Neural cell (in vitro differentiated cells): ENCODE measurements at regions not wholly inside any gene's neighbourhood (a gene's known extent, or its start where the extent isn't known, plus 50 kb on each side); places are given as distances from the start of the nearest gene placed in this dataset.

Experiments used
- EP300 ChIP-seq: fragments of 450-650 bp; conservative IDR thresholded peaks from 2 replicates; pipeline ENCODE4 v1.6.1; 2014; ENCODE audit warnings: antibody characterized with exemption, mild to moderate bottlenecking, moderate library complexity; ENCODE audit not compliant: poor library complexity, severe bottlenecking
- EZH2 ChIP-seq: fragments of 200-600, 300-800 bp; shearing (Covaris generic), sonication (generic); IDR thresholded peaks from 2 replicates; pipeline ENCODE4 v1.6.1; 2014; ENCODE audit warnings: antibody characterized with exemption, low read length, borderline replicate concordance, mild to moderate bottlenecking; ENCODE audit not compliant: insufficient read depth, poor library complexity, severe bottlenecking
- MXI1 ChIP-seq: fragments of 450-650 bp; conservative IDR thresholded peaks from 2 replicates; pipeline ENCODE4 v1.6.1; 2014; ENCODE audit warnings: antibody characterized with exemption, mild to moderate bottlenecking; ENCODE audit not compliant: poor library complexity, severe bottlenecking
- POLR2AphosphoS5 ChIP-seq: IDR thresholded peaks from 2 replicates; pipeline ENCODE4 v1.6.1; 2012
- RAD21 ChIP-seq: fragments of 450-650 bp; conservative IDR thresholded peaks from 2 replicates; pipeline ENCODE4 v1.6.1; 2014; ENCODE audit warnings: antibody characterized with exemption, mild to moderate bottlenecking, moderate library complexity
- SMC3 ChIP-seq: fragments of 450-650 bp; conservative IDR thresholded peaks from 2 replicates; pipeline ENCODE4 v1.6.1; 2014; ENCODE audit warnings: antibody characterized with exemption, mild to moderate bottlenecking, moderate library complexity; ENCODE audit not compliant: poor library complexity
- TAF1 ChIP-seq: IDR thresholded peaks from 2 replicates; pipeline ENCODE4 v1.6.1; 2012; ENCODE audit warnings: low read depth
- TF ChIP-seq, protein P1 (sequence below): fragments of 450-650 bp; IDR thresholded peaks from 2 replicates; pipeline ENCODE4 v1.5.1; 2014; ENCODE audit warnings: antibody characterized with exemption, mild to moderate bottlenecking, moderate library complexity; ENCODE audit not compliant: poor library complexity, severe bottlenecking
- TF ChIP-seq, protein P2 (sequence below): IDR thresholded peaks from 2 replicates; pipeline ENCODE4 v1.6.1; 2012; ENCODE audit warnings: borderline replicate concordance

DNA sequence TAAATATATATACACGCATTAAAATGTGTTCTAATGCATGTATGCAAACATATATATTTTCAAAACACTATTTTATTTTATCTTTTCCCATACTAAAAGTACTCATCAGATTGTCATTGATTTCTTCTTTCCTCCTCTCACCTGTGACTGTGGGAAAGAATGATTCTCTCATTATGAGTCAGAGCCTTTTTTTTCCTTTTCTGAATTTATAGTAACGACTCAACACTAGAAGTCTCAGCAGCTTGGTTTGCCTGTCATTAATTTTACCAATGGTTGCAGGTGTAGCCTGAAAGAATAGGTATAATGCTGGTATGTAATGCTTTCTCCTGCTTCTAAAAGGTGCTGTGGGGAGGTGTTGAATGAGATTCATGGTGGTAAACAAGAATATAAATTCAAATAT, 328.7 kb downstream of the UTRN start:
- no peak for TF ChIP-seq EZH2
- TF ChIP-seq EP300 = no peak
- TF ChIP-seq TAF1 = no peak
- TF ChIP-seq, protein P1, sequence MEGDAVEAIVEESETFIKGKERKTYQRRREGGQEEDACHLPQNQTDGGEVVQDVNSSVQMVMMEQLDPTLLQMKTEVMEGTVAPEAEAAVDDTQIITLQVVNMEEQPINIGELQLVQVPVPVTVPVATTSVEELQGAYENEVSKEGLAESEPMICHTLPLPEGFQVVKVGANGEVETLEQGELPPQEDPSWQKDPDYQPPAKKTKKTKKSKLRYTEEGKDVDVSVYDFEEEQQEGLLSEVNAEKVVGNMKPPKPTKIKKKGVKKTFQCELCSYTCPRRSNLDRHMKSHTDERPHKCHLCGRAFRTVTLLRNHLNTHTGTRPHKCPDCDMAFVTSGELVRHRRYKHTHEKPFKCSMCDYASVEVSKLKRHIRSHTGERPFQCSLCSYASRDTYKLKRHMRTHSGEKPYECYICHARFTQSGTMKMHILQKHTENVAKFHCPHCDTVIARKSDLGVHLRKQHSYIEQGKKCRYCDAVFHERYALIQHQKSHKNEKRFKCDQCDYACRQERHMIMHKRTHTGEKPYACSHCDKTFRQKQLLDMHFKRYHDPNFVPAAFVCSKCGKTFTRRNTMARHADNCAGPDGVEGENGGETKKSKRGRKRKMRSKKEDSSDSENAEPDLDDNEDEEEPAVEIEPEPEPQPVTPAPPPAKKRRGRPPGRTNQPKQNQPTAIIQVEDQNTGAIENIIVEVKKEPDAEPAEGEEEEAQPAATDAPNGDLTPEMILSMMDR = no peak
- no peak for TF ChIP-seq SMC3
- TF ChIP-seq, protein P2, sequence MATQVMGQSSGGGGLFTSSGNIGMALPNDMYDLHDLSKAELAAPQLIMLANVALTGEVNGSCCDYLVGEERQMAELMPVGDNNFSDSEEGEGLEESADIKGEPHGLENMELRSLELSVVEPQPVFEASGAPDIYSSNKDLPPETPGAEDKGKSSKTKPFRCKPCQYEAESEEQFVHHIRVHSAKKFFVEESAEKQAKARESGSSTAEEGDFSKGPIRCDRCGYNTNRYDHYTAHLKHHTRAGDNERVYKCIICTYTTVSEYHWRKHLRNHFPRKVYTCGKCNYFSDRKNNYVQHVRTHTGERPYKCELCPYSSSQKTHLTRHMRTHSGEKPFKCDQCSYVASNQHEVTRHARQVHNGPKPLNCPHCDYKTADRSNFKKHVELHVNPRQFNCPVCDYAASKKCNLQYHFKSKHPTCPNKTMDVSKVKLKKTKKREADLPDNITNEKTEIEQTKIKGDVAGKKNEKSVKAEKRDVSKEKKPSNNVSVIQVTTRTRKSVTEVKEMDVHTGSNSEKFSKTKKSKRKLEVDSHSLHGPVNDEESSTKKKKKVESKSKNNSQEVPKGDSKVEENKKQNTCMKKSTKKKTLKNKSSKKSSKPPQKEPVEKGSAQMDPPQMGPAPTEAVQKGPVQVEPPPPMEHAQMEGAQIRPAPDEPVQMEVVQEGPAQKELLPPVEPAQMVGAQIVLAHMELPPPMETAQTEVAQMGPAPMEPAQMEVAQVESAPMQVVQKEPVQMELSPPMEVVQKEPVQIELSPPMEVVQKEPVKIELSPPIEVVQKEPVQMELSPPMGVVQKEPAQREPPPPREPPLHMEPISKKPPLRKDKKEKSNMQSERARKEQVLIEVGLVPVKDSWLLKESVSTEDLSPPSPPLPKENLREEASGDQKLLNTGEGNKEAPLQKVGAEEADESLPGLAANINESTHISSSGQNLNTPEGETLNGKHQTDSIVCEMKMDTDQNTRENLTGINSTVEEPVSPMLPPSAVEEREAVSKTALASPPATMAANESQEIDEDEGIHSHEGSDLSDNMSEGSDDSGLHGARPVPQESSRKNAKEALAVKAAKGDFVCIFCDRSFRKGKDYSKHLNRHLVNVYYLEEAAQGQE = no peak
- no peak for TF ChIP-seq POLR2AphosphoS5
- no peak for TF ChIP-seq MXI1
- TF ChIP-seq RAD21 = no peak
